A673 (cell line): ENCODE measurements at regions not wholly inside any gene's neighbourhood (a gene's known extent, or its start where the extent isn't known, plus 50 kb on each side); places are given as distances from the start of the nearest gene placed in this dataset.

Experiments used
- BruUV-seq: library from RNA; stranded (reverse); fragments of 400-500 nt; replicated peaks from 2 replicates; lab custom pipeline; 2021; lab: Mats Ljungman, UMichigan
- CTCF ChIA-PET: fragments of 300-600 bp; sonication (Branson Sonifier 250); formaldehyde crosslinking; loops from one replicate; lab custom pipeline; 2022; ENCODE audit warnings: antibody characterized with exemption; lab: Charles Lee
- POLR2A ChIA-PET: fragments of 300-600 bp; sonication (Branson Sonifier 250); formaldehyde crosslinking; loops from one replicate; lab custom pipeline; 2022; ENCODE audit warnings: antibody characterized with exemption; ENCODE audit not compliant: low non-redundant PET; lab: Charles Lee
- DNase-seq: peaks from one replicate; pipeline ENCODE4 v3.0.0-alpha.2; 2015; ENCODE audit warnings: low spot score
- H3K27ac ChIP-seq: fragments of 200-600 bp; sonication (generic); 2 replicates; pipeline ENCODE4 v1.5.1; 2016; ENCODE audit warnings: mixed run types, low read depth, mild to moderate bottlenecking, mixed read lengths, antibody characterized with exemption, low read length; ENCODE audit not compliant: poor library complexity, severe bottlenecking
- H3K27me3 ChIP-seq: fragments of 200-600 bp; sonication (generic); replicated peaks from 2 replicates; pipeline ENCODE4 v1.6.1; 2017; ENCODE audit warnings: mixed run types, low read depth, mild to moderate bottlenecking, mixed read lengths, antibody characterized with exemption, low read length; ENCODE audit not compliant: insufficient read depth, poor library complexity
- H3K36me3 ChIP-seq: fragments of 200-600 bp; sonication (generic); 2 replicates; pipeline ENCODE4 v1.6.1; 2016; ENCODE audit warnings: mixed run types, mild to moderate bottlenecking, mixed read lengths, antibody characterized with exemption, low read length; ENCODE audit not compliant: insufficient read depth, poor library complexity, severe bottlenecking
- H3K4me1 ChIP-seq: fragments of 200-600 bp; sonication (generic); 2 replicates; pipeline ENCODE4 v1.6.1; 2017; ENCODE audit warnings: mixed run types, mild to moderate bottlenecking, mixed read lengths, antibody characterized with exemption, low read length; ENCODE audit not compliant: insufficient read depth, poor library complexity, severe bottlenecking
- H3K4me3 ChIP-seq: fragments of 200-600 bp; sonication (generic); 2 replicates; pipeline ENCODE4 v1.5.1; 2016; ENCODE audit warnings: low read depth, mixed run types, mild to moderate bottlenecking, mixed read lengths, low read length; ENCODE audit not compliant: poor library complexity, severe bottlenecking
- H3K9me3 ChIP-seq: fragments of 200-600 bp; sonication (generic); 2 replicates; pipeline ENCODE4 v1.6.1; 2016; ENCODE audit warnings: mixed run types, low read depth, mild to moderate bottlenecking, mixed read lengths, antibody characterized with exemption, low read length; ENCODE audit not compliant: poor library complexity, severe bottlenecking
- CTCF ChIP-seq: fragments of 300-800, 200-600 bp; sonication (generic); conservative IDR thresholded peaks from 2 replicates; pipeline ENCODE4 v1.5.1; 2017; ENCODE audit warnings: low read depth, mild to moderate bottlenecking, antibody characterized with exemption, low read length, moderate library complexity, mixed read lengths
- EZH2 ChIP-seq: fragments of 200-600 bp; sonication (generic); IDR thresholded peaks from 2 replicates; pipeline ENCODE4 v1.6.1; 2017; ENCODE audit warnings: borderline replicate concordance, low read depth, mild to moderate bottlenecking, mixed read lengths, antibody characterized with exemption, low read length; ENCODE audit not compliant: poor library complexity, severe bottlenecking
- intact Hi-C: fragments of 100-400 bp; cut with micrococcal nuclease; formaldehyde crosslinking; loops from one replicate; pipeline ENCODE4 v1.10.0; 2022; ENCODE audit not compliant: unreplicated experiment

GRCh38 chr1:55347041-55347440, 131.9 kb upstream of the USP24 start:
- Histone ChIP-seq H3K4me3 (no peak overlapping the region), H3K27ac (no peak overlapping the region), H3K27me3 (peaks cover 12% of the 10 kb centered on the region), H3K36me3 (no peaks in the 10 kb centered on the region), H3K4me1 (no peaks in the 10 kb centered on the region), H3K9me3 (no peaks in the 10 kb centered on the region)
- intact Hi-C loops, result no loop called here
- ChIA-PET CTCF (no interaction called here), POLR2A (no interaction called here)
- TF ChIP-seq CTCF, result no peak
- TF ChIP-seq EZH2, result no peak
- BruUV-seq, result no TSS peak
- DNase-seq, result no peak

- Histone ChIP-seq H3K27ac (no peak overlapping the region), H3K4me1 (no peaks in the 10 kb centered on the region), H3K4me3 (no peak overlapping the region), H3K9me3 (no peaks in the 10 kb centered on the region), H3K27me3 (peaks cover 10% of the 10 kb centered on the region), H3K36me3 (no peaks in the 10 kb centered on the region)
- BruUV-seq, result no TSS peak
- POLR2A ChIA-PET, result interaction anchor here (0.6 kb wide), 1 partner anchor 849 kb away, joined by 3 read pairs; no protein-coding TSS in a partner anchor
- intact Hi-C loops, result no loop called here
- CTCF ChIA-PET, result no interaction called here
- no peak for DNase-seq
- no peak for TF ChIP-seq EZH2
- TF ChIP-seq CTCF, result no peak
Observed at GRCh38 chr1:55346586-55346985, 131.4 kb upstream of the USP24 start.

- intact Hi-C loops, result no loop called here
- ChIA-PET CTCF (no interaction called here), POLR2A (no interaction called here)
- no peaks in the 10 kb centered on the region for H3K4me1 ChIP-seq
- no peaks in the 10 kb centered on the region for H3K36me3 ChIP-seq
- no peak for TF ChIP-seq EZH2
- TF ChIP-seq CTCF, result no peak
- no peak for DNase-seq
- no peaks in the 10 kb centered on the region for H3K27me3 ChIP-seq
- no peak overlapping the region for H3K27ac ChIP-seq
- H3K9me3 ChIP-seq, result no peaks in the 10 kb centered on the region
- no TSS peak for BruUV-seq
- no peak overlapping the region for H3K4me3 ChIP-seq
Observed at GRCh38 chr1:55339681-55340080, 124.5 kb upstream of the USP24 start.
